Lung (tissue), 11 donors: ENCODE measurements at regions not wholly inside any gene's neighbourhood (a gene's known extent, or its start where the extent isn't known, plus 50 kb on each side); places are given as distances from the start of the nearest gene placed in this dataset.

ENCODE experiments used
- ATAC-seq: fragments of 200-7000 bp; cut with Tn5 transposase; one replicate; pipeline ENCODE4 v1.9.1; 2020; ENCODE audit warnings: moderate number of reproducible peaks; ENCODE audit not compliant: insufficient read depth, low FRiP score
- DNase-seq, 3 donors: peaks; one replicate each; pipeline ENCODE4 v3.0.0-alpha.2; 2013 to 2017
- H3K27ac ChIP-seq, 2 donors: one replicate each; pipeline ENCODE4 v1.5.1; 2013; ENCODE audit warnings: mild to moderate bottlenecking in 2 of 2, moderate library complexity in 2 of 2, control low read depth in 1 of 2, inconsistent platforms in 1 of 2, low read depth in 1 of 2, low read length in 1 of 2
- H3K27me3 ChIP-seq, 3 donors: one replicate each; pipeline ENCODE4 v1.5.1; 2013; ENCODE audit warnings: low read length in 2 of 3; ENCODE audit not compliant: control insufficient read depth in 3 of 3, insufficient read depth in 3 of 3
- H3K36me3 ChIP-seq, 4 donors: one replicate each; pipeline ENCODE4 v1.5.1; 2013; ENCODE audit warnings: low read length in 4 of 4, mild to moderate bottlenecking in 1 of 4, moderate library complexity in 1 of 4; ENCODE audit not compliant: control insufficient read depth in 4 of 4, insufficient read depth in 4 of 4
- H3K4me1 ChIP-seq, 5 donors: one replicate each; pipeline ENCODE4 v1.5.1; 2013; ENCODE audit warnings: low read length in 5 of 5, mild to moderate bottlenecking in 2 of 5, moderate library complexity in 1 of 5; ENCODE audit not compliant: control insufficient read depth in 5 of 5, insufficient read depth in 5 of 5
- H3K4me3 ChIP-seq: one replicate; pipeline ENCODE4 v1.5.1; 2013; ENCODE audit warnings: mild to moderate bottlenecking, control low read depth, moderate library complexity
- H3K9ac ChIP-seq, 2 donors: one replicate each; pipeline ENCODE4 v1.5.1; 2013; ENCODE audit warnings: low read length in 2 of 2, control low read depth in 1 of 2; ENCODE audit not compliant: insufficient read depth in 1 of 2
- H3K9me3 ChIP-seq, 4 donors: one replicate each; pipeline ENCODE4 v1.5.1; 2013; ENCODE audit warnings: low read length in 3 of 4, mild to moderate bottlenecking in 1 of 4, moderate library complexity in 1 of 4; ENCODE audit not compliant: control insufficient read depth in 4 of 4, insufficient read depth in 3 of 4
- CTCF ChIP-seq: IDR thresholded peaks from 2 replicates; pipeline ENCODE4 v1.5.1; 2012; ENCODE audit warnings: mild to moderate bottlenecking; ENCODE audit errors: control extremely low read depth, extremely low read depth
- WGBS, 2 donors: extraction: QIAGEN DNeasy Blood & Tissue Kit; methylation state at CpG; one replicate each; pipeline ENCODE4 v1.1.7; 2013; 5-methylcytosine and 5-hydroxymethylcytosine counted together
- donor health status: control.
- donor health status: control.
- donor health status: Bipolar disorder and iron deficiency.
- donor health status: healthy.
- donor health status: DM: yes; HTN: yes; CAD: no.

- no peak overlapping the region for H3K4me3 ChIP-seq
- ATAC-seq, result no peak
- H3K27me3 ChIP-seq, result no peaks in the 10 kb centered on the region
- WGBS, 2 donors, result 82 to 87% methylated on average over 2 of the region's 2 CpGs
- DNase-seq, result no peak
- H3K9ac ChIP-seq, result no peak overlapping the region
- H3K36me3 ChIP-seq, result no peaks in the 10 kb centered on the region
- no peak overlapping the region for H3K27ac ChIP-seq
- no peak for TF ChIP-seq CTCF
- peaks cover 0 to 2% (median 0%) of the 10 kb centered on the region in 4 donors for H3K9me3 ChIP-seq
- no peaks in the 10 kb centered on the region for H3K4me1 ChIP-seq
Observed at GRCh38 chr2:155997538-155997937, 335.0 kb downstream of the NR4A2 start.

GRCh38 chr2:155994315-155994714 is 338.2 kb downstream of the NR4A2 start:
- Histone ChIP-seq H3K9ac (no peak overlapping the region), H3K9me3 (peaks cover 0 to 2% (median 0%) of the 10 kb centered on the region in 4 donors), H3K4me1 (no peaks in the 10 kb centered on the region), H3K4me3 (no peak overlapping the region), H3K27ac (no peak overlapping the region), H3K36me3 (no peaks in the 10 kb centered on the region), H3K27me3 (no peaks in the 10 kb centered on the region)
- no peak for TF ChIP-seq CTCF
- ATAC-seq, result no peak
- no peak for DNase-seq
- WGBS, 2 donors, result 60 to 75% methylated on average over 1 of the region's 1 CpG

- no peak overlapping the region for H3K4me3 ChIP-seq
- H3K36me3 ChIP-seq, result no peaks in the 10 kb centered on the region
- DNase-seq (no peak), ATAC-seq (no peak)
- no peaks in the 10 kb centered on the region for H3K27me3 ChIP-seq
- H3K9ac ChIP-seq, result no peak overlapping the region
- 77 to 84% methylated on average over 1 of the region's 1 CpG for WGBS, 2 donors
- no peak for TF ChIP-seq CTCF
- no peaks in the 10 kb centered on the region for H3K9me3 ChIP-seq
- no peaks in the 10 kb centered on the region for H3K4me1 ChIP-seq
- H3K27ac ChIP-seq, result no peak overlapping the region
Observed at GRCh38 chr2:155983845-155984244, 348.7 kb downstream of the NR4A2 start.

- no peaks in the 10 kb centered on the region for H3K27me3 ChIP-seq
- H3K27ac ChIP-seq, result no peak overlapping the region
- no peaks in the 10 kb centered on the region for H3K36me3 ChIP-seq
- H3K4me3 ChIP-seq, result no peak overlapping the region
- no peak overlapping the region for H3K9ac ChIP-seq
- 40 to 46% methylated on average over 1 of the region's 1 CpG for WGBS, 2 donors
- H3K4me1 ChIP-seq, result no peaks in the 10 kb centered on the region
- H3K9me3 ChIP-seq, result no peaks in the 10 kb centered on the region
- DNase-seq (no peak), ATAC-seq (no peak)
- no peak for TF ChIP-seq CTCF
Observed at GRCh38 chr2:155982135-155982534, 350.4 kb downstream of the NR4A2 start.
